HG03460 (cell line): ENCODE measurements at regions not wholly inside any gene's neighbourhood (a gene's known extent, or its start where the extent isn't known, plus 50 kb on each side); places are given as distances from the start of the nearest gene placed in this dataset.

Experiments
- ATAC-seq: cut with Tn5 transposase; IDR thresholded peaks from one replicate; pipeline ENCODE4 v1.9.1; 2021; ENCODE audit not compliant: unreplicated experiment

DNA sequence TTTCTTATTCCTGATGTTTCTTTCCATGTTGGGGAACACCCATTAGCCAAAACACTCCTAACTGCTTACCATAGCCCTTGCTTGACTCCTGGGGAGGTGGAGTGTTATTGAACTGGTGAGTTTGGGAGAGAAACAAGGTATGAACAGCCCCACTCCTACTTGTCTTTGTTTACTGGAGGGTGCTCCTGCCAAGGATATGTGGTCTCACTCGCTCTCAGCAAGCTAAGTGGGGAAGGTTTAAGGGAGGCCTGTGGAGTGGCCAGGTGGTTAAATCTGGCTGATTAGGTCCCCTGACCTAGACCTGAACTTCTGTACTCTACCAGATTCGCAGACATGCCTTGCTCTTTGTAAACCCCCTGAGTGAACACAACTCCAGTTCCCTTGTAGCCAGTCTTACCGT is 300.1 kb downstream of the PTEN start:
- no peak for ATAC-seq

DNA sequence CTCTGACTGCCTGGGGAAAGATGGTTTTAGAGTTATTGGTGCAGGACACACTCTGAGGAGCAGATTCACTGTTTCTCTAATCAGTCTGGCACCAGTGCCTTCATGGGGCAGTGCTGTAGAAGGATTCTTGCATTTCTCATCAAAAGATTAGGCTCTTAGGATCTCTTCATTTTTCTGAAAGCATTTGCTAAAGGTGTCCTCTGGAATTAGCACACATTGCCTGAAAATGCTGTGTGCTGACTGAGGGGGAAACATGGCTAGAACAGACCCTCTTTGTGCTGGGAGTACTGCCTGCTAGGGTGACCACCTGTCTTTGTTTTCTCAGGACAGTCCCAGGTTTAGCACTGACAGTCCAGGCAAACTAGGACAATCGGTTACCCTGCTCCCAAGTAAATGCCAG is 301.0 kb downstream of the PTEN start:
- no peak for ATAC-seq

DNA sequence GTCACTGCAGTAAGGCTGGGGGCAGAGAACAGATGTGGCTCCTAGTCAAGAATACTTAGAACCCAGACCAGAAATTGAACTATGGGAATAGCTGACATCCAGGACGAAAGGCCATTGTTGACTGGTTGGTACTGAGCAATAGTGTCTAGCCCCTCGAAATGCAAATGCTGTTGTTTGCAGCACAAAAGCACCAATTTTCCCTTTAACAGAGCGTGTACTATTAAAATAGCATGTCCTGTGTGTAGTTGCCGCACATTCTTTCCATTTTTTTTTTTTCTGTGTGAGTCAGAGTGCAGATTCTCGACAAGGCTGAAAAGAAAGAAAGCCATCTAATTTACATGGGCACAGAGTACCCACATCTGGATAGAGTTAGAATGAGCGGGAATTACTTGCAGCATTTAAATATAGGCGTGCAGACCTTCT is 302.4 kb downstream of the PTEN start:
- ATAC-seq, result no peak

DNA sequence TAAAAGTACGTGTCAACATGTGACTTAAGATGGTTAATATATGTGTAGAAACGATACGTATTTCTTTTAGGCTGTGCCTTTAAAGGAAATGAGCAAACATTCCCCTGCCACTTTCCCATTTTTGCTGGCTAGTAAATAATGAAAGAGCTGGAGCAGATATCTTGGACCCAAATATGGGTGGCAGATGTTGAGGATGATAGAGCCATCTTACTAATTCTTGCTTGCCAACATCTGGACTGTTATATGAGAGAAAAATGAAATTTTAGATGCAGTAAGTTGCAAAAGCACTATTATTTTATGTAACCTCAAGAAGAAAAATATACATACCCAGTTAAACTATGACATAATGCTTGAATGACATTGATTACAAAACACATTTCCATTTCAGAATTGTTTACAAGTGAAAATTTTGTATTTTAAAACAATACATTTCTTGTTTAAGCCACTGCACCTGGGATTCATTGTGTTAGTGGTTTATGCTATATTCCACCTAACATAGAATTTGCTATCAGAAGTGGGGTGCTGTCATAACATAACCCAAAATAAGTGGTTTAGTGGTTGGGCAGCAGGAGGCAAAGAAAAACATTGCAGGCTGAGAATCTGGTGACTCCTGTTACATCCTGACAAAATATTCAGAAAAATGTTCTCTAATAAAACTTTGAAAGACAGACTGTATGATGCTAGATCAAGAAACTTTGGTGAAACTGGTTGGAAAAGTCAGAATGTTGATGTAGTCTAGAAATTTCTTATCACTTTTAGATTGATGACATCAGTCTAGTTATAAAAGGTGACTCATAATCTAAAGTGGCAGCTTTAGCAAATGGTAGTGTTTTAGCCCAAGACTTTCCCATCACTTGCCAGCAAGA is 305.0 kb downstream of the PTEN start:
- no peak for ATAC-seq

DNA sequence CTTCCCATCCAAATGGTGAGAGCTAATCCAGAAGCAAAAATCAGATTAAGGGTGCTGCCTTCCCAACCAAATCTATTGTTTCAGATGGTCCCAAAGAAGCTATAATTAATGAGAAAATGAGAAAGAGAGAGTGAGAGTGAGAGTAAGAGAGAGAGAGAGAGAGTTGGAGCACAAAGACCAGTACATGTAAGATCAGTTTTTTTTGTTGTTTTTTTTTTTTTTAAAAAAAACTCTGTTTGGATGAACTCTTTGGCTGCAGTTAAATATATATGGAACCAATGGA is 305.6 kb downstream of the PTEN start:
- no peak for ATAC-seq

DNA sequence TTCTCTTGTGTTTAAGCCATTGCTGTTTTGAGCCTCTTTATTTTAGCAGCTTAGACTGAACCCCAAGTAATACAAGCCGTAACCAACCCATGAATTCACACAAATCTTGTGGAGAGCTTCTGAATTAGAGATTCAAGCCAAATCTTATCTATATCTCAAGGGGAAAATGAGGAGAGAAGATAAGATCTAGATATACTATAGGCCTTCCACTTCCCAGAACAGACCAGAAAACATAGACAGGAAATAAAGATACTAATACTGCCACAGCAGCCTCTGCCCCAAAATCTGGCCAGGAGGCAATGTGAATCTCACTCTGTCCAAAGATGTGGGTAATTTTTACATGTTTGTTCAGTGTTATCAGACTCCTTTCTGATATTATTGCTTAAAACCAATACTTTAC is 307.2 kb downstream of the PTEN start:
- no peak for ATAC-seq

DNA sequence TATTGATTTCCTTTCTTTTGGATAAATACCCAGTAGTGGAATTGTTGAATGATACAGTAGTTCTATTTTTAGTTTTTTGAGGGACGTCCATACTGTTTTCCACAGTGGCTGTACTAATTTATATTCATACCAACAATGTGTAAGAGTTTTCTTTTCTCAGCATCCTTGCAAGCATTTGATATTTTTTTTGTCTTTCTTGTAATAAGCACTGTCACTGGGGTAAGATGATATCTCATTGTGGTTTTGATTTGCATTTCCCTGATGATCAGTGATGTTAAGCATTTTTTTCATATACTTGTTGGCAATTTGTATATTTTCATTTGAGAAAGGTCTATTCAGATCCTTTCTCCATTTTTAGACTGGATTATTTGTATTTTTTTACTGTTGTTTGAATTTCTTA is 308.7 kb downstream of the PTEN start:
- no peak for ATAC-seq

DNA sequence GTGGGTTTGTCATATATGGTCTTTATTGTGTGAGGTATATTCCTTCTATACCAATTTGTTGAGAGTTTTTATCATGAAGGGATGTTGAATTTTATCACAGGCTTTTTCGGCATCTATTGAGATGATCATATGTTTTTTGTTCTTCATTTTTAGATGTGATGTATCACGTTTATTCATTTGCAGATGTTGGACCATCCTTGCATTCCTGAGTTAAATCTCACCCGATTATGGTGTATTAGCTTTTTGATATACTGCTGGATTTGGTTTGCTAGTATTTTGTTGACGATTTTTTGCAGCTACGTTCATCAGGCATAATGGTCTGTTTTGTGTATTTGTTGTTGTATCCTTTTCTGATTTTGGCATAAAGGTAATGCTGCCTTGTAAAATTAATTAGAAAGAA is 311.0 kb downstream of the PTEN start:
- ATAC-seq, result no peak

DNA sequence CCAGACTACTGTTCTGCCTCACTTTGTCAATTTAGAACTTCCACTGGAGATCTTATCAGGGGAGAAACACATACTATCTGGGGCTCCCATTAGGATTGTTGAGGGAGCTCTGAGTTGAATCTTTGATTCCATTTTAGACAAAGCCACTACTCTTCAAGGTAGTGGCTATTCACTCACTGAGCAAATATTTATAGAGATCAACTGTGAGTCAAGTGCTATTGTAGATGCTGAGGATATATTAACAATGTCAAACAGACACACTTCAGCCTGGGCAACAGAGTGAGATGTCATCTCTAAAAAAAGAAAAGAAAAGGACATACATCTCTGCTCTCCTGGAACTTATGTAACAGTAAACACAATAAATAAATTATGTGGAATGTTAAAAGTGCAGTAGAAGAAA is 315.3 kb downstream of the PTEN start:
- ATAC-seq, result no peak

DNA sequence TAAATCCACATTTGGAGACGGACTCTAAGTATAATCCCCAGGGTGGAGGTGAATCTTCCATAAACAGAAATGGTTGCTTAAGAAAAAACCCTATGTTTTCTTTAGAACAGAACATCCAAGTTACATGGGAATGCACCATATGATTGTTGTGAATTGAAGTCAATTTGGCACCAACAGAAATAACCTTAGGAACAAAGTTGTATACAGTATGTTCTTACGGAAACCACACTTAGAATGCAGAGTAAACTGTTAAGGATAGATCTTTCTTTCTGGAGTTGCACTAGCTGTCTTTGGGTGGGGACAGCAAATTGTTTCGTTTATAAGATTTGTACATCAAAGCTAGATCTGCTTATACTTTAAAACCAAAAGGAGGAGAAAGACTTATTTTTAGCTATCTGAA is 316.4 kb downstream of the PTEN start:
- no peak for ATAC-seq

DNA sequence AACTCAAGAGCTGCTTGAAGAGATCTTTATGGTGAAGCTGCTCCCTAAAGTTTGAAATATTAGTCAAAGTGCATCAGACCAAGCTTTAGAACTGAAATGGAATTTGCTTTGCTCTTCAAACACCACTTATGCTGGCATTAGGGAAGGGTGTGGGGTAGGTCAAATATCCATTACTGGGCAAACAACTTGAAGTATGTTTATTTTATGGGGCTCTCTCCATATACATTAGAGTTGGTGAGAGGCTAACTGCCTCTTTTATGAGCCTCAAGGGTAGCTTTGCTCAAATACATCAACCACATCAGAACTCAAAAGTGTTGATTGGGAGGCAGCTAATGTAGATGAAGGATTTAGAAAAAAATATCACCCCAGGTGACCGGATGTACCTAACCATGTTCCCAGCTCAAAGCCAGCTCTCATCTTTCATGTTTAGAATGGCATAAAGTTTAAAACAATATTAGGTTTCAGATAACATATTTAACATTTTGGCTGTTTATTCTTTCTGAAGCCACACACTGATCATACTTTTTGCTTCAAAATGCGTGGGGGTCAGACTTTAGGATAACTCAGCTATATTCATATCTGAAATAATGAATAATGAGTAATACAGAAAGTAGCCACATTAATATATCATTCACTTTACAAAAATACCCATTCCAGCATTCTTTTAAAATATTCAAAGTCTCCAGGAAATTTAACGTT is 318.6 kb downstream of the PTEN start:
- no peak for ATAC-seq

DNA sequence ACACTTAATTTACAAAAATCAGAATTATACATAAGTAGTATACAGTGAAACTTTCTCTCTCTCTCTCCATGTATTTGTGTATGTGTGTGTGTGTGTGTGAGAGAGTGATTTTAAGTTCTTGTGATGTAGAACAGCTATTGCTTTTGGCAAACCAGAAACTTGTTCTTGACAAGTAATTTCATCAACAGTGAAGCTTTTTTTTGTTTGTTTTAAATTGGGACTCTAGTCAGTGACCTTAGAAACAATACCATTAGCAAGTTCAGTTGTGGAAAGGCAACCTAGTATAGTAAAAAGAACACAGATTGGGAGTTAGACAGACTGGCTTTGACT is 319.1 kb downstream of the PTEN start:
- no peak for ATAC-seq

DNA sequence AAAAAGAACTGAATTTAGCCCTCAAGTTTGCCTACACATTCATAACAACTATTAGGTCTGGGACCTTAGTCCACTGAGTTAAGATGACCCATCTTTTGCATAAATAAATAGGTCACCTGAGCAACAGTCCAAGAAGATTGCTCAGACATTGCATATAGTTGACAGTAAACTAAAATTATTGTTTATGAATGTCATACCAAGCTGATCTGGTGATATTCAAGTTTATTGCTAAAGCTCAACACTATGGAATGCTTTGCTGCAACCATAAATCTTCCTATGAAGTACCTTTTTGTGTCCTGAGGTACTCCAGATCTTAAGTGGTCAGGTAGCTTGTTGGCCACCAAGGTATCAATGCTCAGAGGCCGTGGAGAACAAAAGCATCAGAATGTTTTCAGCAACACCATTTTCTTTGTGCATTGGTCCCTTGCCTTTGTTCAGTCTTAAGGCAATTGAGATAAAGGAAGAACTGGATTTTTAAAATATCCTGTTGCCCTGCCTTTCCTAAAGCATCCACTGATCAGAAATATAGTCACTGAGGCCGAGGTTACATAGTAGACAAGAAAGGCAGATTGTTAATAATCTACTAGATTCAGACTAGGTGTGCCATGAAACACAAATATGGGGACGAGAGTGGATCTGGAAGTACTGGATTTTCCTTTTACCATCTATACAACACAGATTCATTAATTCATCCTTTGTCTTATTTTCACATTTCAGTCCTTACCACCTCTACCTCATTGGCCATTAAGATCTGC is 321.3 kb downstream of the PTEN start:
- no peak for ATAC-seq

DNA sequence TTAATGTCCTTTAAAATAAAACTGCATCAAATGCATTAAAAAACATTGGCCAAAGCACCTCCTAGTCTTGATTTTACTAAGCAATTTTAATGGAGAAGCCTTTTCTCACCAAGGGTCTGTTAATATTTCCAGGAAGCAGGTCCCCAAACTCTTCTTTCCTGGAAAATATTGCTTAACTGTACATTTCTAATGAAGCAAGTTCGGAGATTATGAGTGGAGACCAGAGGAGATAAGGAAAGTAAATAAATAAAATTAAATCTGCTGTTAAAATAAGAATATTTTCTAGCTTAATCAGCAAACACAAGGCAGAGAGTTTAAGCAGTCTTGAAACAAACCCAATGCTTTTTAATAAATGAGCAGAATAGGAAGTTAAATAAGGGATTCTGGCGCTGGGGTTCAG is 322.4 kb downstream of the PTEN start:
- ATAC-seq, result no peak

DNA sequence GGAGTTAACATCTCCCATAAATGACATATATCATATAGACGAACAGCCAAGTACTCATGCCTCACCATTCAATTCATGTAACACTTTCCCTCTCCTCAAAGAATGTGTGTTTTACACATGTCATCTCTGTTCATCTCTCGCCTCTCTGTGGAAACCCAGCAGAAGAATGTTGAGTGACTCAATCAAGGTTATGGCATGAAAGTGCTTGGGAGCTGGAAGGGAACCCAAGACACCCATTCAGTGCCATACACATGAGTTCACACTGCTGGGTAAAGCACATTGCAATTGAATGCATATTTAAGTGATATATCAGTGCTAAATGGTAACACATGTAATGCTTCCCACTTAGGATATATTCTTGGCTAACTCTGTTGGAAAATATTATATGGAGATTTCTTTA is 322.9 kb downstream of the PTEN start:
- ATAC-seq, result no peak

DNA sequence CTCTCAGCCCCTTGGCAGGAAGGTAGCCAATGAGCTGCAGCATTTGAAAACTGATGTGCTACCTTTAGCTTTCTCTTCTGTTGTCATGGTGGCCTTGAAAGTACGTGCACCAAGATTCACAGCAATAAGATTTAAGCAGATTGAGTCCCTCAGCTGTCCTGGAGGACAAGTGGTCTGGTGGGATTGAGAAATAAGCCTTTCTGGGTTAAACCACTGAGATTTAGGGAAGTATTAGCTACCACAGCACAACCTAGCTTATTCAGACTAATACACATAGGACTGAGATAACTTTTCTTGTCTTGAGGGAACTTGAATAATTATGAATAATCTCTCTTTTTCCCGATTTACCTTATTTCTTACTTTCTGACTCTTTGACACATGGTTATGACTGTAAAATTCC is 324.0 kb downstream of the PTEN start:
- ATAC-seq, result no peak

DNA sequence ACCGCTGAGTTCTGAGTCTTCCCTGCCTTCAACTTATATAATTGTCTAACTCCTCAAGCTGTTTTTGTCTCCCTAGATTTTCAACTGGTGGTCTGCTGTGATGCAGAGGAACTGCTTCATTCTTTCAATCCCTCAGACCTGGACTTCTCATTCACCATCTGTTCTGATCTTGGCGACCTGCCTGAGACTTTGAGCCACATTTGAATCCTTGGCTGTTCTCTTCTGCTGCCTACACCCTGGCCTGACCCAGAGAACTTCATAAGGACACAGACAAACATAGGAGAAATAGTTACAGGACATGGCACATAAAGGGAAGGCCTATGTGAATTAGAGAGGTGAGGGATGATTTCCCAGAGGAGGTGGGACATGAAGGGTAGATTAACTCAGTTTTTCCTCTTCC is 326.7 kb downstream of the PTEN start:
- ATAC-seq, result no peak

DNA sequence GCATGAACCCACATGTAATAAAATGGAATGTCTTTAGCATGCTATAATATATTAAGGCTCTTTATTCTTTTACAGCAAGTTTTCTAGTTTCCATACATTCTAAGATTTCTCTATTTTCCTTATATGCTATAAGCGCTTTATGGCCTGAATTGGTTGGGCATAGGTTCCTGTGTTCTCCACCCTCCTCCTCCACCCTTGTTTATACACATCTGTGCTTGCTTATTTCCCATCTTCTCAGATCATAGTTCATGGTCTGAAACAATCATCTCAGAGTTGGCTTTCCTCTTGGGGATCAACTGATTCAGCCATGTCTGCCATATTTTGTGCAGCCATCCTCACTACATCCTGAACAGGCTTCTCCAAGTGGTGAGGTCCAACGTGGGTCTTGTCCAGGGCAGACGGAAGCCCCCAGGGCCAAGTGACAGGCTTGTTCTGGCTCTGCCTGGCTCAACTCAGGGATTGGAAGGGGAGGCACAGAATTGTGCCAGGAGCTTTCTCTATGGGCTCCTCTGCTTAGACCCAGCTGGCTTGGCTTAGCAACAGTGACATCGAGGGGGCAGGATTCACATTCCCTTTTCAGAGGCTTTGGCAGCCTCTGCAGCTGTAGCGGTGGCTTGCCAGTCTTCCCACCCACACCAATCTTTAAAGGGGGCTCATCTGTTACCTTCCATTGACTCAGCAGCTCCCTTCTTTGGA is 327.3 kb downstream of the PTEN start:
- no peak for ATAC-seq

DNA sequence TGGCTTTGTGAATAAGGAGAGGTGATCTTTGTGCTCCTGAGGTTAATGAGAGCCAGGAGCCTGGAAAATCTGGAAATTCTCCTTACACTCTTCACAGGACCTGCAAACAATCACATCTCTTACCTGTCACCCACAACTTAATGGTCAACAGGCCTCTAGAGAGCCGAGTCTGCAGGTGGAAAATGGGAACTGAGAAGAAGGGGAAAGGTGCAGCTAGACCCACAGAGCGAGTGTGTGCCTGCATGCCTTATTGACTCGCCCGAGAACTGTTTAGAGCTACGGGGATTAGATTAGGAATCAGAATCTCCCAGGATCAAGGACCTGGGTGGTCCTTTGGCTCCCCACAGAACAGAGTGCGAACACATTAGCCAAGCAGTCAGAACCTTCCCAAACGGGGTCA is 329.6 kb downstream of the PTEN start:
- ATAC-seq, result no peak

DNA sequence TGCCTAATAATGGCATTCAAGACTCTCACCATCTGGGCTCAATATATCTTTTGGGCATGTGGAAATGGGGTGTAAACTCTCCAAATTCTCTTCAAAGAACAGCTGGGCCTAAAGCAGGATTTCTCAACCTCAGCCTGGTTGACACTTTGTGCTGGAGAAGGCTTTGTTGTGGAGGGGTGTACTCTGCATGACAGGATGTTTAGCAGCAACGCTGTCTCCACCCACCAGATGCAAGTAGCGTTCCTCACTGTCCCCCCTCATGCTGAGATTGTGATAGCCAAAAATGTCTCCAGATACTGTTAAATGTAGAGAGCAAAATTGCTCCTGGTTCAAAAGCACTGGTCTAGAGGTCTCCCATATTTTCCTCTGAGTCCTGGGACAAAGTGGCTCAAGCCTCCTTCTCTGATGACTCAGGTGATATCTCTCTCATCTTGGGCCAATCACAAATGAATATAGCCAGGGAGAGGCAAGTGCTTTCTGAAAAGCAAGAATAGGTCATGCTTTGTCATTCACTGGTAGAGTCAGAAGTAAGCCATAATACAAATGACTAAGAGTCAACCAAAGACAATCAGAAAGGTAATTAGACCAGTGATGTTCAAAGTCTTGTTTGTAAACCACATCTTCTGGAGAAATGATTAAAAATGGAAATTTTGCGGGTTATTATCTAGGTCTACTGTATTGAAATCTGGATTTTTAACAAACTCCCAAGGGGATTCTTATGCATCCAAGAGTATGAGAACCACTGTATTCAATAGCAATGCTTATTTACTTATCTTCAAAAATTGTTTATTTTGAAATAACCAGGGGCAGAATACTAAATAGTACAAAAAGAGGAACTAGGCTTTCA is 330.8 kb downstream of the PTEN start:
- ATAC-seq, result no peak

DNA sequence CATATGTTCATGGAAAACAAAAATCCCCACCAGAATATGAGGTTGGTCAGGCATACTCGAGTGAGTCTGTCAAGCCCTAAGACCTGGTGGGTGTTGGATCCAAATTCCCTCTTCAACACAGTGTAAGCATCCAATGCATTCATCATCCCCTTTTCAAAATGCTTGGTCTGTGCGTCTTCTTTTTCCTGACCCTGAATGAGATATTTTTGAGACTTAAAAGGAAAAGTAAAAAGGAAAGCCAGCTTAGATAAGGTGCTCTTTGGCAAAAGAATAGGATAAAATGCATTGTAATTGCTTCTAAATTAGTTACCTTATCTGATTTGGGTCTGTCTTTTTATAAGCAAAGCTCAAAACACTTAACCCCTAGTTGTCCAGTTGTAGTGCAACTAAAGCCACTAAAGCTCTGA is 331.5 kb downstream of the PTEN start:
- no peak for ATAC-seq
